ENCODE measurements at regions not wholly inside any gene's neighbourhood (a gene's known extent, or its start where the extent isn't known, plus 50 kb on each side); places are given as distances from the start of the nearest gene placed in this dataset.

DNA sequence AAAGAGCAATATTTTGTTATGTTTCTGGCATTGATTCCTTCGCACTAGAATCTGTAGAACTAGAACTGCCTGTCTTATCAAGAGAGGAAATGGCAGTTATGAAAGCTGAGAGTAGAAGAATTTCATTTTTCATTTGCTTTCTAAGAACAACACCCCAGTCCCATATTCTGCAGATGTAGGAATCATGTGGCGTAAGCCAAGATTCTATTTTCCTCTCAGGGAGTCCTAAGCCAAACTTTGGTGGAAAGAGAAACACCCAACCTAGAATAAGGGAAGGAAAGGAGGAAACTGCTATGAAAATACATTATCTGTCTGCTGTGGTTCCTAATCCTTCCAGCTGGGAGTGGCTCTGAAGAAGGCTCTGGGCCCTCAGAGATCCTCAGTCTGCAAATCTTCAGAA lies 1176.9 kb upstream of the C9orf72 start:
- no peak for DNase-seq (ENCODE audit: low read depth)

DNA sequence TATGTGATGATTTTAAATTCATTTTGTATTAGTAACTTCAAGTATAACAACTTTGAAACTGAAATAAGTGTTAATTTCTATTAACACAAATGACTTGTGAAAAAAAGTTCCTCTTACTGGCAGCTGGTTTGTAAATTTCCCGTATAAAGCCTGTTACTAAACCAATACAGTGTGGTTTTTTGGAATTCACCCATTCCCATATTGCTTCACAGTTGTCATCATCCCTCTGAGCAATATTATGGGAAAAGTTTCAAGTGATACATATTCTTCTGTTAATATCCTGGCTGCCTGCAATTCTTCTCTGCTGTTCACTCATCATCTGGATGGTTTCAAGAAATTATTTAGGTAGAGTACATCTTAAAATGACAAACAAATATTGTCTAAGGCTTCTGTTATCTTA lies 1185.1 kb upstream of the C9orf72 start:
- DNase-seq (ENCODE audit: low read depth) = peak; percentile 37

DNA sequence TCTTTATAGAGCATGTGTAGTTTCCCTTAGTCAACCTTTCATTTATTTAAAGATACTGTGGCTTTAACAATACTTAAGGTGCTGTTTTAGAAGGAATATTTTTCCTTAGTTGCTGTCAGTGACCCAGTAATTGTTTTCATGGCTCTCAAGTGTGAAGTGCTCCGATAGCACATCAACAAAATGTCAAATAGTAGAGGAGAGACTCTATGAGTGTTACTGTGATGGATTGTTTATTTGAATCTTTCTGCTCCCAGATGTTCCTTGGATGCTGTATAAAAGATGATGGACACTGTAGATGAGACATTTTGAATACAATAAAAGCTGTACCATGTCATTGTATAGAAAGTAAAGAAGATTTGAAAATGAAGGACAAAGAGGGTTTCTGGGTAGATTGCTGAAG lies 1185.7 kb upstream of the C9orf72 start:
- no peak for DNase-seq (ENCODE audit: low read depth)

DNA sequence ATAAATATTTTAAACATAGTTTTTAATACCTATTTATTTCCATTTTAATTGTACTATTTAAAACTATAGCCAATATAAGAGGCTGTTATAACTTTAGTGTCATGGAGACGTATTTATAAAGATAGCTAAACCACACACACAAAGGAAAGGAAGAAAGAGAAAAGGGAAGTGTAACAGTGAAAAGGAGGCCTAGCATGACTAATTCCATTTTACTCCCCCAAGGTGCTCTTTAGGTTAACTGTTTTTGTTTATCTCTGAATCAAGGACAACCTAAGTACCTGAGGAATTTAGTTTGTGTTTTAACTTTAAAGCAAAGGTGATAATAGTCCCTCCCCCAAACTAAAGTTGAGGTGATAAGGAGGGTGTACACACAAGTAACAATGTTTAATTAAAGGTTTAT lies 1188.9 kb upstream of the C9orf72 start:
- DNase-seq (ENCODE audit: low read depth) = no peak

DNA sequence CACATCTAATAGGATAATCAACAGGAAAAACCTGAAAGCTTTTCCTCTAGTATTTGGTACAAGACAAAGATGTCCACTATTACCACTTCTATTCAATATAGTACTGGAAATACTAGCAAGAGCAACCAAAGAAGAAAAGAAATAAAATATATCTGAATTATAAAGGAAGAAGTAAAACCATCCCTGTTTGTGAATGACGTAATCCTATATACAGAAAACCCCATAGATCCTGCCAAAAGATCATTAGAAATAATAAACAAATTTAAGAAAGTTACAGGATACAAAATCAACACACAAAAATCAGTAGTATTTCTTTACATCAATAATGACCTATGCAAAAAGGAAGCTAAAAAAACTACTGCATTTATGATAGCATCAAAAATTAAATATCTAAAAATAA lies 1191.3 kb upstream of the C9orf72 start:
- no peak for DNase-seq (ENCODE audit: low read depth)

DNA sequence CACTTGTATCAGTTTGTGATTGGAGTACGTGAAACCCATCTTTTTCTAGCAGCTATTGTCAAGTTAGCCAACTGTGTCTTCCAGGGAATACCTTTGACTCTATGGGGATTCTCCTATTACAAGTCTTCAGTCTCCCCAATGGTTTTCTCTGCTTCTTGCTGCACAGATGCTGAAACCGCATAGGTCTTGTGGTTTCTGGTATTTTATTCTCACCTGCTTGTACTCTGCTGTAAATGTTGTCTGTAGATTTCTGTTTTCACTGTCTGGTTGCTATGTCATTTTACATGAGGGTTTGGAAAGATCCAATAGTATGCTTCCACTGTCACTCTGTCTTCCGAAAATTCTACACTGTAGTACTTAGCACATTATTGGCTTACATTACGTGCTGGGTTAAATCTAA lies 1196.9 kb upstream of the C9orf72 start:
- DNase-seq (ENCODE audit: low read depth) = no peak

DNA sequence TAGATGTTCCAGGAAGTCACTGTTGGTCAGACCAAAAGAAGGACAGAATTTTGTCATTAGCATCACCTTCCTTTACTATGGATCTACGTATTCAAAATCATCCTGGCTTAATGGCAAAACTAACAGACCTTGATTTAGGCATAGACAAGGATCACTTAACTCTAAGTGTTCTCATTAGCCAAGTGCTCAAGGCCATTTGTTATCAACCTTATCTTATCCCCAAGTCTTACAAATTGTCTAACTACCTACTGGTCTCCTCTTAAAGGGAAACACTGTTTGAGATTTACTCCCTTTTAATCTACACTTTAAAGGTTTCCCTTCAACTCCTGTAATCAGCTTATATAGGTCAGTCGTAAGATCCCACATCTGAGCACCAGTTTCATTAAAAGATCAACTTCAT lies 1197.5 kb upstream of the C9orf72 start:
- no peak for DNase-seq (ENCODE audit: low read depth)

DNA sequence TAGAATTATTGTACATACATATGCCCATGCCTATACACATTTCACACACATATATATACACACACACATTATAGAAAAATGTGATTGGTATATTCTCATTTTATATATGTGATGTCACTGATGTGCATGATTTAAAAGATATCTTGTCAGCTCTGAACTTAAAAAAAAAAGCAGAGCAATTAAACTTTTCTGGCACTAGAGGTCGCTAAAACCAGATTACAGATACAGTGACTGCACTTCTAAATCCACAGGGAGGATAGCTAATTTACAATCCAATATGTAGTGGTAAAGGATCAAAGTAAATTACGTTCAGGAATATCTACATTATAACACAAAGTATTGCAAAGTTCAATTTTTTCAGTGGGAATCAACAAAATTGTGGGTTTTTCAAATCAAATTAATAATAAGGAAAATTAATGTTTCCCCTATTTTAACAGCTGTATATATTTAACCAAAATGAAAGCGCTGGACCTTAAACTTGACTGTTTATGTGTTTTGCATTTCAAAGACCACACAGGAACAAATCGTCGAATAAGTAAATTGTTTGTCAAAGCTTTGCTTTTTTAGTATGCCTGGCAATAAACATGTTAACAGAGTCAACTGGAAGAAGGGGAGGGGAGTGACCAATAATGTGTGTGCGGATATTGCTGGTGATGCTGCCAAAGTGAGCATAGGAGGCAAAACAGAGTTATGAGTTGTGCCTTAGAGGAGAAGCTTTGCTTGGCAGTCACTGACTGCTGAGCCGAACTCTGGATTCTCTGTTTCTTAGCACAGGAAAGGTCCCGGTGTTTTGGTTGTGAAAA lies 1201.4 kb upstream of the C9orf72 start:
- peak; percentile 37 for DNase-seq (ENCODE audit: low read depth)

DNA sequence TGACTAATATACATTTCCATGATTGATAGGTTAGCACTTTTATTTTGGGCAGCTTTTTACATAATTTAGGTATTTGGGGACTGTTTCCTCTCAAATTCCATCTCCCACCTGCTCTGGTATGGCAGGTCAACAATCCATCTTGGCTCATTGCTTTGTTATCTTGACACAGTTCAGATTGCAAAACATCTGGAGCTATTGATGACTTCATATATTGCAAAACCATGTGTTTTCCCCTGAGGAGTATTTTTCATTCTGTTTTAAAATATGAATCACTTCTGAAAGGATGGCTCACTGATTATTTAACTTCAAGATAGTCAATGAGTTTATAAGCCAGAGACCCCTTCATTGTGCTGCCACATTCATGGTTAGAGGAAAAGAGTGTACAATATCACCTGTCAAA lies 1206.0 kb upstream of the C9orf72 start:
- DNase-seq (ENCODE audit: low read depth) = peak; percentile 44

DNA sequence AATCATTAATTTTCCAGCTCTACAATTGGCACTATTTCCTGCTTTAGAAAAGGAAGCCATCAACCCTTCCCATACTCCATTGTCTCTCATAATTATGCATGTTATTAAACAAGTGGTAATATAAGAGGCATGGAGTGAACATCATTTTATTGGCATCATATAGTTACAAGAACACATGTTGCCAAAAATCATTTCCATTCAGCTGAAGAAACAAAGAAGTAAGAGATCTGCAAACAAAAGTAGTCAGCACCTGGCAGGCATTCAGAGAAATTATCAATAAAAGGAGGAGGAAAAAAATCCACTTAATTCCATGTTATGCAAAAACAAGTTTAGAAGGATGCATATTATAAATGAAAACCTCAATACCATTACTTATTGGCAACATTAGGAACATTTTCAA lies 1208.2 kb upstream of the C9orf72 start:
- DNase-seq (ENCODE audit: low read depth) = no peak

DNA sequence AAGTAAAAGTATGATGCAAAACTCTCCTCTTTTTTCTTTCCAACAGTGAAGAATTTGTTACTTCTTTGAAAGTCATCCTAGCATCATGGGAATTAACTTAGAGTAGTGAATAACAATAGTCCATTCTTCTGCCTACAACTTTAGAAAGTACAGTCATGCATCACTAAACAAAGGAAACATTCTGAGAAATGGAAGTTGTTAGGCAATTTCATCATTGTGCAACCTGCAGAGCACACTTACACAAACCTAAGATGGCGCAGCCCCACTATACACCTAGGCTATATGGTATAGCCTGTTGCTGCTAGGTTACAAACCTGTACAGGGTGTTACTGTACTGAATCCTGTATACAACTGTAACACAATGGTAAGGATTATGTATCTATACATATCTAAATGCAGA lies 1209.3 kb upstream of the C9orf72 start:
- DNase-seq (ENCODE audit: low read depth) = peak; percentile 60

DNA sequence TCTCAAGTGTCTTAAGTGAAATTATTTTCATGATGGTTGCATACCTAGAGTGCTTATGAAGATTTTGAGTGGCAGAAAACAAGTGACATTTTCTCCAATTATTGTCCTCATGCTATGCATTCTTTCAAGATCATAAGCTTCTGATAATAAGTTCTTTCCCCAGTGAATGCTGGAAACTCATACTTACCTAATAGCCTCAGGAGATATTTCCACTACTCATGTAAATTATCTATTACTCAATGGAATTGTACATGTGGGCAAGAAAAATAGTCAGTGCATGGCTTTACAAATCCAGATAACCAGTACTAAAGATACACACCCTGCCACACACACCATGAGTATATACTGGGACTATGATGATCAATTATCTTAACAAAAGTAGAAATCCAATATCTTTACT lies 1219.4 kb upstream of the C9orf72 start:
- no peak for DNase-seq (ENCODE audit: low read depth)

DNA sequence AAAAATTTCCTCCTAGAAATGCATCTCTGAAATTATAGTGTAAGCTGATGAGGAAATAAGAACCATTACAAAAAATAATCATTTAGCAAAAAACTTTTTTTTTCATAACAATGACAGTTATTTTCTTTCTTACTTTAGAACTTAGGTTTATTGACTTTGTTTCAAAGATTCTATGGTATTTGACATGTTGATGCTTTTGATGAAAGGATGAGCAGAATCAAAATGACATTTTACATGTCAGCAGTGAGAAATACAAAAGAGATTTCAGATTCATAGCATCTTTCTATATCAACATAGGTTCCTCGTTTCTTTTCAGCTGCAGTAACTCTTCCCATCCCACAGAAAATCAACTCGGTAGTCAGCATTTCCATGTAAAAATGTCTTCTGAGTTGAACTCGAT lies 1226.6 kb upstream of the C9orf72 start:
- no peak for DNase-seq (ENCODE audit: low read depth)

DNA sequence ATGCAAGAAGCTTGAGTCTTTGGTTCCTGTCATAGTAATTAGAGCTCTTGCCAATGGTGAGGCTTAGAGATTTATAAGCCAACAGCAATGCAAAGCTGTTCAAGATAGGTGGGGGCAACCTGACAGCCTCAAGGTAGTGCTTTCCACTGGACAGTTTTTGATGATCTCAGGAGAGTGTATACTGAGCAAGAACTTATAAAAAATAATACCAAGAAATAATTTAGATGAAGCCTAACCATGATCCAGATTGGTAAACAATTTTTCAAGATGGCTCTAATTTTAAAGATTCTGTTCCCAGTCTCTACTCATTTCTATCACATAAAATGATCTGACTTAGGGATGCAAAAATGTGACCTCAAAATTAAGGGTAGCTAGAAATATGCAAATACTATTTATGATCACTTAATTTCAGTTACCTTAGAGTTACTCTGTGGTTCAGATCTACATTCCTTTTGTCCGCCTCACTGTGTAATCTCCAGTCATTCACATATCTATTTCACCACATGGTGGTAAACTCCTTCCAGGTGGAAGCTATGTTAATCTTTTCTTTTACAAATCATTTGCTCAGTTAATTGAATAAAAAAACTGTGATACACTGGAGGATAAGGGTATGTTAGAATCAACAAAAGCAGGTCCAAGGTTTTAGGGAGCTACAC lies 1228.0 kb upstream of the C9orf72 start:
- DNase-seq (ENCODE audit: low read depth) = peak; percentile 51

DNA sequence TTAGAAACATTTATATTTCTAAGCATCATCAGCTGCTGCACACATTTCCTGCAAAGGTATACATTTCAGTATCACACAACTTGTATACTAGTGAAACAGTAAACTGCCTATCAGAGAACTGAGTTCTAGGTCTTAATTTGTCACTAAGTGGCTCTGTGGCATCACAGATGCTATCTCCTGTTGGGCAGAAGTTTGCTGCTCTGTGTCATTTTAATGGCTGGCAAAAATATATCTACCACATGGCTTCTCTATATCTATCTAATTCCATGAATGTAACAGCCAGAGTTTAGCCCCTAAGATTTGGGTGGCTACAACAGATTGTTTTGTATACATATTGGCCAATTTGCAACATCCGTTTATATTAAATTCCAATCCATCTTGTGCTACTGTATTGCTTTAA lies 1231.9 kb upstream of the C9orf72 start:
- no peak for DNase-seq (ENCODE audit: low read depth)

DNA sequence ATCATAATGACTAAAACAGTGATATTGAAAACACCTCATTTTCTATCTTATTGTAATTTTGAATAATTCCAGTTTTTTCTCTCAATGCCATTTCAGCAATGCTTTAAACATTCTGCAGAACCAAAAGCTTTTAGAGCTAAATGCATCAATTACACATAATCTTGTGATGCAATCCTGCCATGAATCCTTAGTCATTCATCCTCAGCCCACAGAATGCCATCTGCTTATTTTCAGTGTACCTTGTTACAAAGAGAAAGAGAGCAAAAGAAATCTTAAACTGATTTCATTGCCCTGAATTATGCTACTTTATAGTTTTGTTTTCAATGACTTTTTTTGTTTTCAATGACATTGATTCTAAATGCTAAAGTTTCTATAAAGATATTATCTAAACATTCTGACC lies 1234.8 kb upstream of the C9orf72 start:
- peak; percentile 90 for DNase-seq (ENCODE audit: low read depth)

DNA sequence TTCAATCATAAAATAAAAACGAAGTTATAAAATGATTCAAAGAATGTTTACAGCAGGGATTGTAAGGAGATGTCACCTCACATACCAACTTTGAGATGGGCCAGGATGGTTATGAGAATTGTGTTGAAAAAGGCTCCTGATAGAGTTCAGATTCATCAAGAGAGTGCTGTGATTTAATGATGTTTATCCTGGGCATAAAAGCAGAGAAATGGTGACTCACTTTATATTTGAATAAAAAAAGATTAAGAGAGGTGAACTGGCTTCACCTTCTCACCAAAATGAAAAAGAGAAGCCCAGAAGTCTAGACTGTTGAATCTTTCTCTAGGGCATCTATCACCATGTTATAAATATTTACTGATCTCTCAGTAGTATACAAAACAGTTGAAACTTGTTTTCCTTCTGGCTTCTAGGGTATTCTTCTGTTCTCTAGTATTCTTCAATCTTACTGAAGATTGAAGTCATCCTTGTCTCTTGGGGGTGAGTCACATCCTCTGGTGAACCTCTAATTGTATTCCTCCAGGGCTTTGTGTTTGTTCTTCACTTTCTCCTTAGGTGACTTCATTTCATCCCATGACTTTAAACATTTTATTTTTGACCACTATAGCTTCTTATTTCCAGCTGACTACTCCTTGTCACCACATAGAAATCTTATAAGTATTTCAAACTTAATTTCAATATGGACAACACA lies 1237.3 kb upstream of the C9orf72 start:
- DNase-seq (ENCODE audit: low read depth) = peak; percentile 47

DNA sequence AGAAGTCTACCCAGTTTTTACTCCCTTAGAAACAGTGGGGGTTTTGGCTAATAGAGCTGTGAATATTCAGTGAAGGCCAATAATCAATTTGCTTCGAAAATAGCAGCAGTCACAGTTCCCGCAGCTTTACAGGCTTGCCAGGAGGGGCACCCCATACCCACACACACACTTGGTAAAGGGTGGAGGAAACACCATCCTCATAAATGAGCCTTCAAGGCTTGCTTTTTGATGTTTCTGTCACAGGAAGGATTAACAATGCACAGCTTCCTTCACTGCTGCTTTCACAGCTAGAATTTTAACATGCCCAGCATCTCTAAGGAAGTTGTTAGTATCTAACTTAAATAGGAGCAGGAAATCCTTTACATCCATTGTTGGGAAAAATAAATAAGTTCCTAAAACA lies 1247.5 kb upstream of the C9orf72 start:
- DNase-seq (ENCODE audit: low read depth) = no peak

DNA sequence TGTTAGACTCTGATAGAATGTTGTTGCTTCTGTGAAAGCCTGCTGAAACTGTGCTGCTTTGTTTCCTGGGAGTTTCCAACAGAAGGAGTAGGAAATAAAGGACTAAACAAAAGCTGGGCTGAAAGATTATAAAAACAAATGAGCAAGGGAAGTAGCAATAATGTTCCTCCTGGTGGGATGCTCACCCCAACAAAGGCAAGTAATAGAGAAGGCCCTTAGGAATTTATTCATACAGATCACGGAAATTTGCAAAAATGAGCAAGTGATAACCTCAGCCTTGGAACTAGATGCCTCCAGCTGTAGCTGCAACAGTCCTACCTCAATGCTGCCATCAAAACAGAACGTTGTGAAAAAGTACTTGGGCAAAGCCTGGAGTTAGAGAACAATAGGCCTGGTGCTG lies 1248.0 kb upstream of the C9orf72 start:
- no peak for DNase-seq (ENCODE audit: low read depth)

DNA sequence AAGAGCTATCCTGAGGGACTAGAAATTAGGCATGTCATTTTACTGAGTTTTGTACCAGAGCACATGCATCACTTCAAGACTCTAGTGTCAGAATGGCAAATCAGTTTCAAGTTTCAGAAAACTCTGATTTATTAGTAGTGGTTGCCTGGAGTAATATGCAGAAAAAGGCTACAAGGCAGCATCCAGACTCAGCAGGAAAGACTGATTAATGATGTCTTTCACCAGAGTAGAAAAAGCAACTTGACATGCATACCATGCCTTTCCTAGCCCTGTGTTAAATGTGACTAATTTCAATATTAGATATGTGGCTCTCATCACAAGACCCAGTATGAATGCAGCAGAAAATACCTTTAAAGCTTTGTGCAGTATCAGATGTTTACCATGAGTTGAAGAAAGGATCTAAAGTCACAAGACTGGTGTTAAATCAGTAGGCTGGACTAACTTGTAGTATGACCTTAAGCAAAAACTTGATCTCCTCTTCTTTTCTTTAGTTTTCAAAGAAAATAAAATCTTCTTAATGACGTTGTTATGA lies 1251.2 kb upstream of the C9orf72 start:
- DNase-seq (ENCODE audit: low read depth) = no peak

DNA sequence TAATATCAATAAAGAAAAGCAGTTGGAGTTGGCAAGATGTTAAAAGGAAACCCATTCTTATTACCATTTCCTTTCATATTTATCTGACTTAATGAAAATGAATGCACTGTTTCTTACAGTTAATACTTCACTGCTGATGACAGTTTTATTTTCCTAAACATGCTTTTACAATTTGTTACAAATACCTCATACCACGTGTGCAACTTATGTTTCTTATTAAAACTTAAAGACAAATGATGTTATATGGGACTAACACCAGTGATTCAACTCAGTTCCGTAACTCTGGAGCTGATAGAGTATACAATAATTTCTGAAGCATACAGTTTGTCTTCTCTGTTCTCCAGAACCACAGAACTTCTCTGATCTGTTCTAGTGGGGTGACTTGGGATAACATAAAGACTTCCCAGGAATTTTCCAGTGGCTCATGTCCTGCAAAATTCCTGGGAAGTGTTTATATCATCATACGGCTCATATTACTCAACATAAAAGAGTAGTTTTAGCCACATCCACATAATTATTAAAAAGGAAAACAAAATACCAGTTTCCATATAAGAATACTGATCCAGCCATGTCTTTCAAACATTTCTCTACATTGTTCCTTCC lies 1259.0 kb upstream of the C9orf72 start:
- no peak for DNase-seq (ENCODE audit: low read depth)

DNA sequence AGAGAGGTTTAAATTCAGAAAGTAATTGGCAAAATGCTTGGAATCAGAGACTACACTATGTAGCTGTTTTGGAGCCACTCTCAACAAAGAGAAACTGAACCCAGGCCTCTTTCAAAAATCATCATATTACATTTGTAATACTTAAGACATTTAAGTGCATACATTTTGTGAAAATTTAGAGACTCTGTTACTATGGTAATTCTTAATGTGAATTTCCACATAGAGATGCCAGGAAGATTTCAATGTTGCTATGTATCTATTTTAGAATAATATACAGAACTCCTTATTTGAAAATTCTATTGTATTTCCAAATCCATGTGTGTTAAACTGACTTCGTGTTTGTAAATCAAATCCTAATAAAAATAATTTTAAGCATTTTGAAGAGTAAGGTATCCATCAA lies 1260.9 kb upstream of the C9orf72 start:
- DNase-seq (ENCODE audit: low read depth) = no peak

Measured in amniotic epithelial cell (primary cell).